Neutrophil (primary cell): ENCODE measurements at regions not wholly inside any gene's neighbourhood (a gene's known extent, or its start where the extent isn't known, plus 50 kb on each side); places are given as distances from the start of the nearest gene placed in this dataset.

Source experiments
- H3K27ac ChIP-seq: fragments of 200-600 bp; sonication (generic); 2 replicates; pipeline ENCODE4 v1.5.1; 2016; ENCODE audit warnings: mild to moderate bottlenecking, moderate library complexity
- H3K27me3 ChIP-seq: fragments of 200-600 bp; sonication (generic); 2 replicates; pipeline ENCODE4 v1.6.0; 2016; ENCODE audit warnings: mild to moderate bottlenecking
- H3K36me3 ChIP-seq: fragments of 200-600 bp; sonication (generic); 2 replicates; pipeline ENCODE4 v1.5.1; 2017
- H3K4me1 ChIP-seq, 2 experiments: fragments of 200-600 bp in 1 of 2; sonication (generic) in 1 of 2; 1 replicate in 1 of 2; 2 replicates in 1 of 2; pipeline versions ENCODE4 v1.5.1 to v1.6.1; 2013 to 2016; ENCODE audit warnings: low read depth in 1 of 2, low read length in 1 of 2, mild to moderate bottlenecking in 1 of 2, moderate library complexity in 1 of 2; ENCODE audit not compliant: control insufficient read depth in 1 of 2, insufficient read depth in 1 of 2
- H3K4me3 ChIP-seq, 2 experiments: fragments of 200-600 bp in 1 of 2; sonication (generic) in 1 of 2; 1 replicate in 1 of 2; 2 replicates in 1 of 2; pipeline ENCODE4 v1.5.1; 2013 to 2016; ENCODE audit warnings: low read depth in 1 of 2, low read length in 1 of 2, mild to moderate bottlenecking in 1 of 2, moderate library complexity in 1 of 2
- H3K9me3 ChIP-seq: fragments of 200-600 bp; sonication (generic); 2 replicates; pipeline ENCODE4 v1.5.1; 2016
- TF ChIP-seq, protein P1 (sequence below): fragments of 200-600 bp; sonication (generic); IDR thresholded peaks from 2 replicates; pipeline ENCODE4 v1.5.1; 2016; ENCODE audit warnings: antibody characterized with exemption

DNA sequence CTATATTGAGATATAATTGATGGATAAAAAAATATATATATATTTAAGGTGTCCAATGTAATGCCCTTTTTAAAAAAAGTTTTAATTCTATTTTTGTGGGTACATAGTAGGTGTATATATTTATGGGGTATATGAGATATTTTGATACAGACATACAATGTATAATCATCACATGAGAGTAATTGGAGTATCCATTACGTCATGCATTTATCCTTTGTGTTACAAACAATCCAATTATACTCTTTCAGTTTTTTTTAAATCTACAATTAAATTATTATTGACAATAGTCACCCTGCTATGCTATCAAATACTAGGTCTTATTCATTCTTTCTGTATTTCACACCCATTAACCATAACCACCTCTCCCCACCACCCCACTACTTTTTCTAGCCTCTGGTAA, 66.3 kb upstream of the DIPK2B start:
- Histone ChIP-seq H3K27me3 (no peaks in the 10 kb centered on the region), H3K36me3 (no peaks in the 10 kb centered on the region), H3K4me1 (no peaks in the 10 kb centered on the region), H3K4me3 (no peak overlapping the region), H3K9me3 (no peaks in the 10 kb centered on the region), H3K27ac (no peak overlapping the region)
- TF ChIP-seq, protein P1, sequence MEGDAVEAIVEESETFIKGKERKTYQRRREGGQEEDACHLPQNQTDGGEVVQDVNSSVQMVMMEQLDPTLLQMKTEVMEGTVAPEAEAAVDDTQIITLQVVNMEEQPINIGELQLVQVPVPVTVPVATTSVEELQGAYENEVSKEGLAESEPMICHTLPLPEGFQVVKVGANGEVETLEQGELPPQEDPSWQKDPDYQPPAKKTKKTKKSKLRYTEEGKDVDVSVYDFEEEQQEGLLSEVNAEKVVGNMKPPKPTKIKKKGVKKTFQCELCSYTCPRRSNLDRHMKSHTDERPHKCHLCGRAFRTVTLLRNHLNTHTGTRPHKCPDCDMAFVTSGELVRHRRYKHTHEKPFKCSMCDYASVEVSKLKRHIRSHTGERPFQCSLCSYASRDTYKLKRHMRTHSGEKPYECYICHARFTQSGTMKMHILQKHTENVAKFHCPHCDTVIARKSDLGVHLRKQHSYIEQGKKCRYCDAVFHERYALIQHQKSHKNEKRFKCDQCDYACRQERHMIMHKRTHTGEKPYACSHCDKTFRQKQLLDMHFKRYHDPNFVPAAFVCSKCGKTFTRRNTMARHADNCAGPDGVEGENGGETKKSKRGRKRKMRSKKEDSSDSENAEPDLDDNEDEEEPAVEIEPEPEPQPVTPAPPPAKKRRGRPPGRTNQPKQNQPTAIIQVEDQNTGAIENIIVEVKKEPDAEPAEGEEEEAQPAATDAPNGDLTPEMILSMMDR: no peak

DNA sequence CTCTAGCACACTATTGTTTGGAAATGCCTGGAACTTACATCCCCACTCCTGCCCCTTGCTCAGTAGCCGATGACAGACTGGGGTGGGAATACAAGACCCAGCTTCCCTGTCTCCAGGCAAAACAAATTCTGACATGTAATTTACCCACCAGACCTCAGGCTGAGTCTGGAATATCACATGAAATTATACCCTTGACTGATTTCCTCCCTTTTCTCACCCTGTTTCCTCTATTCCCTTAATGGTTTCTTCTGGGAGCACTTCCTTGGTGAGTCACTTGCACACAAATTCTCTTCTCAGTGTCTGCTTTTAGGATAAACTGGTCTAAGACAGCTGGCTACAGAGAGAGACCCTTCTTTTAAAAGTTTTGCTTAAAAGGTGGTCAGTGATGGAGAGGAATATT, 65.8 kb upstream of the DIPK2B start:
- no peaks in the 10 kb centered on the region for H3K9me3 ChIP-seq
- no peaks in the 10 kb centered on the region for H3K4me1 ChIP-seq
- TF ChIP-seq, protein P1: no peak
- no peaks in the 10 kb centered on the region for H3K27me3 ChIP-seq
- H3K27ac ChIP-seq: no peak overlapping the region
- H3K4me3 ChIP-seq: no peak overlapping the region
- H3K36me3 ChIP-seq: no peaks in the 10 kb centered on the region

DNA sequence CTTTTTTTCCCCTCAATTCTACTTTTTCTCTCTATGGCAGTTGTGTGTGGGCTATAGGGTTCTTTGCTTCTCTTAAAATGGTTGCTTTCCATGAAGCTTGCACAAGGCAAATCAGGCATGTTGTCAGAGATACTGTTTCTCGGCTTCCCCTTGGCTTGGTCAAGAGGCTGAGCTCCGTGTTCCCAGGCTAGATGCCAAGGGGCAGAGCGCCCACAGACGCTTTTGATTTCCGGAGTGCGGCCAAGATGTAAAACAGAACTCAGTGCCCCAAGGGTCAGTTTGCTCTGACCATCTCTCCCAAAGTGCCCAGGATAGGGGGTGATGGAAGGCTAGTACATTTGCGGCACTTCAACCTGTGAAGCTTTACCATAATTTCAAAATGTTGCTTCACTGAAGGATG, 64.2 kb upstream of the DIPK2B start:
- Histone ChIP-seq H3K4me3 (no peak overlapping the region), H3K36me3 (no peaks in the 10 kb centered on the region), H3K27me3 (no peaks in the 10 kb centered on the region), H3K4me1 (no peaks in the 10 kb centered on the region), H3K27ac (no peak overlapping the region), H3K9me3 (no peaks in the 10 kb centered on the region)
- TF ChIP-seq, protein P1: no peak

DNA sequence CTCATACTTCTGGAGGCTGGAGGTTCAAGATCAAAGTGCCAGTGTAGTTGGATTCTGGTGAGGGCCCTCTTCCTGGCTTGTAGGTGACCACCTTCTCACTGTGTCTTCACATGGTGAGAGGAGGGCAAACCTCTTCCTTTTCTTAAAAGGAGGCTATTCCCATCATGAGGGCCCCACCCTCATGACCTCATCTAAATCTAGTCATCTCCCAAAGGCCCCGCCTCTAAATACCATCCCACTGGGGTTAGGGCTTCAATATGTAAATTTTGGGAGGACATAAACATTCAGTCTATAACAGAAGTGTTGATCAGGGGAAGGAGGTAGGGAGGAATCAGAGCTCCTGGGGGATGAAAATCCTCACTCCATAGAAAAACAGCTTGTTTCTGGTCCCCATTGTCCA, 60.8 kb upstream of the DIPK2B start:
- no peaks in the 10 kb centered on the region for H3K4me1 ChIP-seq
- no peak overlapping the region for H3K4me3 ChIP-seq
- TF ChIP-seq, protein P1: no peak
- no peaks in the 10 kb centered on the region for H3K27me3 ChIP-seq
- H3K27ac ChIP-seq: no peak overlapping the region
- no peaks in the 10 kb centered on the region for H3K9me3 ChIP-seq
- H3K36me3 ChIP-seq: no peaks in the 10 kb centered on the region

DNA sequence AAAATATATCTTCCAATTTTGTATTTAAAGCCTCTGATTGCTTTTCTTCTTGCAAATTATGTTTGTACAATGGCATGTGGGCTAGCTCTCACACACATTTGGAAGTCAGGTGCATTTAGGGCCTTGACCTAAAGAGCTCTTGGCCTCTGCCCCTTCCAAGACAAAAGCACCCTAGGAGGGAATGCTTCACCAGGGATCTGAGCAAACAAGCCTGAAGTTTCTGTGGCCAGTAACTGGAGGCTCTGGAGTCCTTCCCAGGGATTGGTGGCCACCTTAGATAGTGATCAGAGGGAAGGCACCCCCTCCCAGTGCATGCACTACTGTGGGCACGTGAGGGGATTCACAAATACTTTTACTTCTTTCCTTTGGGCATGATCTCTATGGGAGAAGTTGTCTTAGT, 60.3 kb upstream of the DIPK2B start:
- H3K9me3 ChIP-seq: no peaks in the 10 kb centered on the region
- H3K4me3 ChIP-seq: no peak overlapping the region
- no peak overlapping the region for H3K27ac ChIP-seq
- TF ChIP-seq, protein P1: no peak
- no peaks in the 10 kb centered on the region for H3K4me1 ChIP-seq
- H3K36me3 ChIP-seq: no peaks in the 10 kb centered on the region
- no peaks in the 10 kb centered on the region for H3K27me3 ChIP-seq
